ENCODE measurements at regions not wholly inside any gene's neighbourhood (a gene's known extent, or its start where the extent isn't known, plus 50 kb on each side); places are given as distances from the start of the nearest gene placed in this dataset.

DNA sequence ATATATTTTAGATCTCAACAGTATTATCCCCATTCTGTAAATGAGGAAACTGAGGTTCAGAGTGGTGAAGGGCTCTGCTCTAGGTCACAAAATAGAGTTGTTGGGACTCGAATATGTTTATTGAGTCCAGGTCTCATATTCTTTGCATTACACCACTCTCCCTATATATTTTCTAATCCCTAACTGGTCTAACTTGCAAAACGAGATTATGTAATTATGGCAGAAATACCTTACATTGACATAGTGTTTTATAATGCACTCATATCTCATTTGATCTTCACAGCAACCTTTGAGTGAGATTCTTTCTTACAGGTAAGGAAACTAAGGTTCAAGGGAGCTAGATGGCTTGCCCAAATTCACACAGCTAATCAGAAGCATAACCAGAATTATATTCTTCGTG lies 106.9 kb upstream of the LRIG3 start (continued):
- TF ChIP-seq, protein P1, sequence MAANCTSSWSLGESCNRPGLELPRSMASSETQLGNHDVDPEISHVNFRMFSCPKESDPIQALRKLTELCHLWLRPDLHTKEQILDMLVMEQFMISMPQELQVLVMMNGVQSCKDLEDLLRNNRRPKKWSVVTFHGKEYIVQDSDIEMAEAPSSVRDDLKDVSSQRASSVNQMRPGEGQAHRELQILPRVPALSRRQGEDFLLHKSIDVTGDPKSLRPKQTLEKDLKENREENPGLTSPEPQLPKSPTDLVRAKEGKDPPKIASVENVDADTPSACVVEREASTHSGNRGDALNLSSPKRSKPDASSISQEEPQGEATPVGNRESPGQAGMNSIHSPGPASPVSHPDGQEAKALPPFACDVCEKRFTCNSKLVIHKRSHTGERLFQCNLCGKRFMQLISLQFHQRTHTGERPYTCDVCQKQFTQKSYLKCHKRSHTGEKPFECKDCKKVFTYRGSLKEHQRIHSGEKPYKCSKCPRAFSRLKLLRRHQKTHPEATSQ (tag by site-specific recombination; IDR thresholded peaks at IDR 0.05), result no peak
- TF ChIP-seq FEZF1 (tag by site-specific recombination; IDR thresholded peaks at IDR 0.05) (no peak), ZNF274 (IDR thresholded peaks at IDR 0.05; ENCODE audit: low read length) (no peak), ZNF274 (tag by site-specific recombination; IDR thresholded peaks at IDR 0.05; ENCODE audit: borderline replicate concordance) (no peak), ZNF670 (tag by site-specific recombination; IDR thresholded peaks at IDR 0.05; ENCODE audit: low read depth) (no peak), KLF1 (tag by site-specific recombination; IDR thresholded peaks at IDR 0.05) (no peak)

DNA sequence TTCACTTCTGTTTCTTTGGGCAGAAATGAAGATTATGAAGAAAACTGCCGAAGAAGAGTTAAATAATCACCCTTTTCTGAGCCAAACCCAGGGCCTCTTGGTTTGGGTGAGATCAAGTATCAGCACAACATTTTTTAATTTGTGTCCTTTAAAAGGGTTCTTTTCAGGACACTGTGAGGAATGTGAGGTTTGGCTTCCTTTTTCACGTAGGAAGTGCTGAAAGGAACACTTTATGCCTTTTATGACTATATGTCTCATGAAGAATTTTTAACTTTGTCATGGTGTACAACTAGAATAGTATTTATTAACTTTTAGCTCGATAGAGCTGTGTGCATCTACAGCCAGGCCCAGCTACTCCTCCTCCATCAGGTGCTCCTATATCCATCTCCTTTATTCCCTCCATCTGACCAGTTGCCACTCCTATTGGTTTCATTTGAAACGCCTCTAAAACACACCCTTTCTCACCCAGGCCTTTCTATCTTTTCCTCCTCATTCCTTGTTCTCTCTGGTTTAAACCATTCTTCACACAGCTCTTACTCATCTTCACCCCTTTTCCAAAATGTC lies 103.6 kb upstream of the LRIG3 start:
- ChIA-PET POLR2A (no interaction called here), CTCF (interaction anchor here (1.0 kb wide), 1 partner anchor 11 kb away, joined by 5 read pairs; no protein-coding TSS in a partner anchor)
- TF ChIP-seq, protein P2, sequence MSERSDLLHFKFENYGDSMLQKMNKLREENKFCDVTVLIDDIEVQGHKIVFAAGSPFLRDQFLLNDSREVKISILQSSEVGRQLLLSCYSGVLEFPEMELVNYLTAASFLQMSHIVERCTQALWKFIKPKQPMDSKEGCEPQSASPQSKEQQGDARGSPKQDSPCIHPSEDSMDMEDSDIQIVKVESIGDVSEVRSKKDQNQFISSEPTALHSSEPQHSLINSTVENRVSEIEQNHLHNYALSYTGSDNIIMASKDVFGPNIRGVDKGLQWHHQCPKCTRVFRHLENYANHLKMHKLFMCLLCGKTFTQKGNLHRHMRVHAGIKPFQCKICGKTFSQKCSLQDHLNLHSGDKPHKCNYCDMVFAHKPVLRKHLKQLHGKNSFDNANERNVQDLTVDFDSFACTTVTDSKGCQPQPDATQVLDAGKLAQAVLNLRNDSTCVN (tag by site-specific recombination; optimal IDR thresholded peaks at IDR 0.05), result no peak
- peak; percentile 97 for TF ChIP-seq ZNF394 (tag by site-specific recombination; IDR thresholded peaks at IDR 0.05; ENCODE audit: borderline replicate concordance)
- Histone ChIP-seq H3K9me3 (ENCODE audit: control insufficient read depth, insufficient read depth, low read depth, low read length) (no peaks in the 10 kb centered on the region), H3K4me1 (ENCODE audit: control insufficient read depth, insufficient read depth, low read length) (peaks cover 3% of the 10 kb centered on the region; the same call in 1 of the 2 replicates), H3K27ac (ENCODE audit: extremely low read depth, low read depth, low read length) (no peak overlapping the region), H3K4me3 (ENCODE audit: low read depth, low read length) (no peak overlapping the region), H3K36me3 (ENCODE audit: control insufficient read depth in 2 of 2, insufficient read depth in 1 of 2, low read length in 2 of 2) (no peaks in the 10 kb centered on the region)

DNA sequence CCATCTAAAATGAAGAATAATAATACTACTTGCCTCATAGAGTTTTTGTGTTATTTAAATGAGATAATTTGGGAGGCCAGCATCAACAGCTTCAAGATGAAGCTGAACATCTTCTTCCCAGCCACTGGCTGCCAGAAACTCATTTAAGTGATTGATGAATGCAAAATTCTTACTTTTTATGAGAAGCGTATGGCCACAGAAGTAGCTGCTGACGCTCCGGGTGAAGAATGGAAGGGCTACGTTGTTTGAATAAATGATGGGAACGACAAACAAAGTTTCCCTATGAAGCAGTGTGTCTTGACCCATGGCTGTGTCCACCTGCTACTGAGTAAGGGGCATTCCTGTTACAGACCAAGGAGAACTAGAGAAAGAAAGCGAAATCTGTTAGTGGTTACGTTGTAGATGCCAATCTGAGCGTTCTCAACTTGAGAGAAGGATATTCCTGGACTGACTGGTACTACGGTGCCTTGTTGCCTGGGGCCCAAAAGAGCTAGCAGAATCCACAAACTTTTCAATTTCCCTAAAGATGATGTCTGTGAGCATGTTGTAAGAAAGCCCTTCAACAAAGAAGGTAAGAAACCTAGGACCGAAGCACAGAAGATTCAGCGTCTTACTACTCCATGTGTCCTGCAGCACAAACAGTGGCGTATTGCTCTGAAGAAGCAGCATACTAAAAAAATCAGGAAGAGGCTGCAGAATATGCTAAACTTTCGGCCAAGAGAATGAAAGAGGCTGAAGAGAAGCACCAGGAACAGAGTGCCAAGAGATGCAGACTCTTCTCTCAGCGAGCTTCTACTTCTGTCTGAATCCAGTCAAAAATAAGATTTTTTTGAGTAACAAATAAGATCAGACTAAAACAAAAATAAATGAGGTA lies 100.0 kb upstream of the LRIG3 start:
- Histone ChIP-seq H3K27ac (ENCODE audit: extremely low read depth, low read depth, low read length) (no peak overlapping the region), H3K4me1 (ENCODE audit: control insufficient read depth, insufficient read depth, low read length) (peaks cover 1% of the 10 kb centered on the region; the same call in 1 of the 2 replicates), H3K4me3 (ENCODE audit: low read depth, low read length) (no peak overlapping the region), H3K9me3 (ENCODE audit: control insufficient read depth, insufficient read depth, low read depth, low read length) (no peaks in the 10 kb centered on the region), H3K36me3 (ENCODE audit: control insufficient read depth in 2 of 2, insufficient read depth in 1 of 2, low read length in 2 of 2) (no peaks in the 10 kb centered on the region)
- ChIA-PET CTCF (interaction anchor here (1.2 kb wide), 1 partner anchor 10 kb away, joined by 4 read pairs; no protein-coding TSS in a partner anchor), POLR2A (no interaction called here)
- TF ChIP-seq ZNF600 (tag by site-specific recombination; IDR thresholded peaks at IDR 0.05) (no peak), ZNF121 (tag by site-specific recombination; IDR thresholded peaks at IDR 0.05) (no peak), IKZF3 (tag by site-specific recombination; IDR thresholded peaks at IDR 0.05) (no peak), ZNF23 (tag by site-specific recombination; IDR thresholded peaks at IDR 0.05; ENCODE audit: borderline replicate concordance) (no peak), ZNF571 (tag by site-specific recombination; IDR thresholded peaks at IDR 0.05) (no peak), ZNF785 (tag by site-specific recombination; IDR thresholded peaks at IDR 0.05) (no peak), ZNF791 (tag by site-specific recombination; IDR thresholded peaks at IDR 0.05) (no peak), ZNF223 (tag by site-specific recombination; IDR thresholded peaks at IDR 0.05) (no peak), ZNF768 (tag by site-specific recombination; IDR thresholded peaks at IDR 0.05) (no peak), GLIS1 (tag by site-specific recombination; IDR thresholded peaks at IDR 0.05) (no peak)
- TF ChIP-seq, protein P3, sequence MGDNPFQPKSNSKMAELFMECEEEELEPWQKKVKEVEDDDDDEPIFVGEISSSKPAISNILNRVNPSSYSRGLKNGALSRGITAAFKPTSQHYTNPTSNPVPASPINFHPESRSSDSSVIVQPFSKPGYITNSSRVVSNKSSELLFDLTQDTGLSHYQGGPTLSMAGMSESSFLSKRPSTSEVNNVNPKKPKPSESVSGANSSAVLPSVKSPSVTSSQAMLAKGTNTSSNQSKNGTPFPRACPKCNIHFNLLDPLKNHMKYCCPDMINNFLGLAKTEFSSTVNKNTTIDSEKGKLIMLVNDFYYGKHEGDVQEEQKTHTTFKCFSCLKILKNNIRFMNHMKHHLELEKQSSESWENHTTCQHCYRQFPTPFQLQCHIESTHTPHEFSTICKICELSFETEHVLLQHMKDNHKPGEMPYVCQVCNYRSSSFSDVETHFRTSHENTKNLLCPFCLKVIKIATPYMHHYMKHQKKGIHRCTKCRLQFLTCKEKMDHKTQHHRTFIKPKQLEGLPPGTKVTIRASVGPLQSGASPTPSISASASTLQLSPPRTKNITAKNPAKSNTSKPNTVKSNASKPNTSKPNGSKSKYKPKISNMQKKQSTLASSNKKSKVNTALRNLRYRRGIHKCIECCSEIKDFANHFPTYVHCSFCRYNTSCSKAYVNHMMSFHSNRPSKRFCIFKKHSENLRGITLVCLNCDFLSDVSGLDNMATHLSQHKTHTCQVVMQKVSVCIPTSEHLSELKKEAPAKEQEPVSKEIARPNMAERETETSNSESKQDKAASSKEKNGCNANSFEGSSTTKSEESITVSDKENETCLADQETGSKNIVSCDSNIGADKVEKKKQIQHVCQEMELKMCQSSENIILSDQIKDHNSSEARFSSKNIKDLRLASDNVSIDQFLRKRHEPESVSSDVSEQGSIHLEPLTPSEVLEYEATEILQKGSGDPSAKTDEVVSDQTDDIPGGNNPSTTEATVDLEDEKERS (tag by site-specific recombination; IDR thresholded peaks at IDR 0.05), result no peak
- TF ChIP-seq, protein P4, sequence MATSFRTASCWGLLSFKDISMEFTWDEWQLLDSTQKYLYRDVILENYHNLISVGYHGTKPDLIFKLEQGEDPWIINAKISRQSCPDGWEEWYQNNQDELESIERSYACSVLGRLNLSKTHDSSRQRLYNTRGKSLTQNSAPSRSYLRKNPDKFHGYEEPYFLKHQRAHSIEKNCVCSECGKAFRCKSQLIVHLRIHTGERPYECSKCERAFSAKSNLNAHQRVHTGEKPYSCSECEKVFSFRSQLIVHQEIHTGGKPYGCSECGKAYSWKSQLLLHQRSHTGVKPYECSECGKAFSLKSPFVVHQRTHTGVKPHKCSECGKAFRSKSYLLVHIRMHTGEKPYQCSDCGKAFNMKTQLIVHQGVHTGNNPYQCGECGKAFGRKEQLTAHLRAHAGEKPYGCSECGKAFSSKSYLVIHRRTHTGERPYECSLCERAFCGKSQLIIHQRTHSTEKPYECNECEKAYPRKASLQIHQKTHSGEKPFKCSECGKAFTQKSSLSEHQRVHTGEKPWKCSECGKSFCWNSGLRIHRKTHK (tag by site-specific recombination; IDR thresholded peaks at IDR 0.05), result no peak
